Neural progenitor cell (in vitro differentiated cells): ENCODE measurements at regions not wholly inside any gene's neighbourhood (a gene's known extent, or its start where the extent isn't known, plus 50 kb on each side); places are given as distances from the start of the nearest gene placed in this dataset.

Experiments
- EZH2 ChIP-seq: fragments of 200-600 bp; sonication (generic); IDR thresholded peaks from 2 replicates; pipeline ENCODE4 v1.6.1; 2017; ENCODE audit warnings: antibody characterized with exemption, mild to moderate bottlenecking, moderate library complexity
- EZH2phosphoT487 ChIP-seq: fragments of 200-600 bp; sonication (generic); IDR thresholded peaks from 2 replicates; pipeline ENCODE4 v1.6.1; 2017; ENCODE audit warnings: antibody characterized with exemption
- TF ChIP-seq, protein P1 (sequence below): fragments of 200-600 bp; sonication (generic); IDR thresholded peaks from 2 replicates; pipeline ENCODE4 v1.5.1; 2017; ENCODE audit warnings: antibody characterized with exemption, mild to moderate bottlenecking

DNA sequence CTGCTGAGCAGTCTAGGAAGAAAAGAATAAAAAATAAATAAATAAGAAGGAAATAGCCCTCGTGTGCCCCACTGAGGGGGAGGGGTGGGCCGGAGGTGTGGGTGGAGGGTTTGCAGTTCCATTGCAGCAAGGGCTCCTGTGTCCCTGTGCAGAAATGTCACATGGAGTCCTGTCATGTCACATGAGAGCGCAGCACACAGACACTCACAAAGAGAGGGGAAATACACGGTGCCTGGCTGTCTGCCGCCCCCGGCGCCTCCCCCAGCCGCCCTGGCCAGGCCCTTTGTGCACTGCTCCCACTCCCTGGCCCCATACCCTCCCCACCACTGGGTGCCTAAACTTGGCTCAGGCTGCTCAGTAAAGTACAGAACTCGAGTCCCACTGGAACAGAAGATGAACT is 55.6 kb upstream of the SPTLC1 start:
- TF ChIP-seq, protein P1, sequence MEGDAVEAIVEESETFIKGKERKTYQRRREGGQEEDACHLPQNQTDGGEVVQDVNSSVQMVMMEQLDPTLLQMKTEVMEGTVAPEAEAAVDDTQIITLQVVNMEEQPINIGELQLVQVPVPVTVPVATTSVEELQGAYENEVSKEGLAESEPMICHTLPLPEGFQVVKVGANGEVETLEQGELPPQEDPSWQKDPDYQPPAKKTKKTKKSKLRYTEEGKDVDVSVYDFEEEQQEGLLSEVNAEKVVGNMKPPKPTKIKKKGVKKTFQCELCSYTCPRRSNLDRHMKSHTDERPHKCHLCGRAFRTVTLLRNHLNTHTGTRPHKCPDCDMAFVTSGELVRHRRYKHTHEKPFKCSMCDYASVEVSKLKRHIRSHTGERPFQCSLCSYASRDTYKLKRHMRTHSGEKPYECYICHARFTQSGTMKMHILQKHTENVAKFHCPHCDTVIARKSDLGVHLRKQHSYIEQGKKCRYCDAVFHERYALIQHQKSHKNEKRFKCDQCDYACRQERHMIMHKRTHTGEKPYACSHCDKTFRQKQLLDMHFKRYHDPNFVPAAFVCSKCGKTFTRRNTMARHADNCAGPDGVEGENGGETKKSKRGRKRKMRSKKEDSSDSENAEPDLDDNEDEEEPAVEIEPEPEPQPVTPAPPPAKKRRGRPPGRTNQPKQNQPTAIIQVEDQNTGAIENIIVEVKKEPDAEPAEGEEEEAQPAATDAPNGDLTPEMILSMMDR: no peak
- TF ChIP-seq EZH2phosphoT487: no peak
- no peak for TF ChIP-seq EZH2
